SK-N-SH treated with all-trans-retinoic acid at 6 μM for 48 hours (cell line): ENCODE measurements at regions not wholly inside any gene's neighbourhood (a gene's known extent, or its start where the extent isn't known, plus 50 kb on each side); places are given as distances from the start of the nearest gene placed in this dataset.

Experiments used
- ATAC-seq: fragments of 200-7000 bp; cut with Tn5 transposase; 3 replicates; pipeline ENCODE4 v1.9.1; 2020; ENCODE audit warnings: mild to moderate bottlenecking, moderate library complexity
- ARNTL ChIP-seq: fragments of 450-650 bp; formaldehyde crosslinking; IDR thresholded peaks from 2 replicates; pipeline ENCODE4 v1.5.0; 2020; ENCODE audit warnings: low read depth, mild to moderate bottlenecking, moderate library complexity, borderline replicate concordance
- BACH2 ChIP-seq: fragments of 250-450 bp; sonication (Bioruptor Pico); IDR thresholded peaks from 2 replicates; pipeline ENCODE4 v1.9.0; 2021; ENCODE audit warnings: mild to moderate bottlenecking, borderline replicate concordance
- CREB5 ChIP-seq: fragments of 250-450 bp; sonication (Bioruptor Pico); IDR thresholded peaks from 2 replicates; pipeline ENCODE4 v1.5.1; 2020; ENCODE audit warnings: low read depth, mild to moderate bottlenecking, moderate library complexity
- CSDC2 ChIP-seq: fragments of 250-450 bp; sonication (Bioruptor Pico); IDR thresholded peaks from 2 replicates; pipeline ENCODE4 v1.5.0; 2020; ENCODE audit warnings: mild to moderate bottlenecking, moderate library complexity
- CSRNP3 ChIP-seq: fragments of 250-450 bp; sonication (Bioruptor Pico); IDR thresholded peaks from 2 replicates; pipeline ENCODE4 v1.5.1; 2021; ENCODE audit warnings: mild to moderate bottlenecking, moderate library complexity
- ESRRG ChIP-seq: fragments of 250-450 bp; sonication (Bioruptor Pico); IDR thresholded peaks from 2 replicates; pipeline ENCODE4 v1.6.1; 2021; ENCODE audit warnings: mild to moderate bottlenecking
- OSR1 ChIP-seq: fragments of 250-450 bp; sonication (Bioruptor Pico); IDR thresholded peaks from 2 replicates; pipeline ENCODE4 v1.8.0; 2022; ENCODE audit warnings: moderate library complexity, mild to moderate bottlenecking, inconsistent platforms
- PATZ1 ChIP-seq: fragments of 250-450 bp; sonication (Bioruptor Pico); IDR thresholded peaks from 2 replicates; pipeline ENCODE4 v1.8.0; 2020; ENCODE audit warnings: mild to moderate bottlenecking, moderate library complexity, borderline replicate concordance
- POU6F1 ChIP-seq: fragments of 250-450 bp; sonication (Bioruptor Pico); IDR thresholded peaks from 2 replicates; pipeline ENCODE4 v1.8.0; 2021; ENCODE audit warnings: low read depth, mild to moderate bottlenecking, moderate library complexity, borderline replicate concordance
- PPARA ChIP-seq: fragments of 250-450 bp; sonication (Bioruptor Pico); IDR thresholded peaks from 2 replicates; pipeline ENCODE4 v1.5.0; 2020; ENCODE audit warnings: mild to moderate bottlenecking, borderline replicate concordance
- RARB ChIP-seq: fragments of 250-450 bp; sonication (Bioruptor Pico); IDR thresholded peaks from 2 replicates; pipeline ENCODE4 v1.8.0; 2021; ENCODE audit warnings: mild to moderate bottlenecking, moderate library complexity
- SNAI2 ChIP-seq: fragments of 250-450 bp; sonication (Bioruptor Pico); IDR thresholded peaks from 2 replicates; pipeline ENCODE4 v1.5.0; 2020; ENCODE audit warnings: mild to moderate bottlenecking, moderate library complexity
- TCF4 ChIP-seq: fragments of 250-450 bp; sonication (Bioruptor Pico); IDR thresholded peaks from 2 replicates; pipeline ENCODE4 v1.8.0; 2021; ENCODE audit warnings: mild to moderate bottlenecking, moderate library complexity, borderline replicate concordance
- TOX ChIP-seq: fragments of 250-450 bp; sonication (Bioruptor Pico); IDR thresholded peaks from 2 replicates; pipeline ENCODE4 v1.8.0; 2021; ENCODE audit warnings: mild to moderate bottlenecking, moderate library complexity, borderline replicate concordance
- TSHZ2 ChIP-seq: fragments of 250-450 bp; sonication (Bioruptor Pico); IDR thresholded peaks from 2 replicates; pipeline ENCODE4 v1.5.0; 2020; ENCODE audit warnings: mild to moderate bottlenecking, moderate library complexity
- ZFP3 ChIP-seq: fragments of 250-450 bp; sonication (Bioruptor Pico); IDR thresholded peaks from 2 replicates; pipeline ENCODE4 v1.5.0; 2020; ENCODE audit warnings: mild to moderate bottlenecking, moderate library complexity
- ZNF8 ChIP-seq: fragments of 450-650 bp; formaldehyde crosslinking; IDR thresholded peaks from 2 replicates; pipeline ENCODE4 v1.5.0; 2020; ENCODE audit warnings: mild to moderate bottlenecking, moderate library complexity

GRCh38 chr14:53857625-53858344 is 98.8 kb downstream of the BMP4 start:
- ATAC-seq, result no peak

GRCh38 chr14:53855574-53855973 is 101.1 kb downstream of the BMP4 start:
- TF ChIP-seq ESRRG (CRISPR knock-in tag), result no peak
- ATAC-seq, result no peak

More at GRCh38 chr14:53857625-53858344, 98.8 kb downstream of the BMP4 start:
- TF ChIP-seq CSDC2 (CRISPR knock-in tag) (no peak), TOX (CRISPR knock-in tag) (no peak), TCF4 (CRISPR knock-in tag) (no peak), BACH2 (CRISPR knock-in tag) (no peak), SNAI2 (CRISPR knock-in tag) (no peak), ARNTL (CRISPR knock-in tag) (no peak), CREB5 (no peak), CSRNP3 (CRISPR knock-in tag) (no peak), OSR1 (CRISPR knock-in tag) (no peak), POU6F1 (CRISPR knock-in tag) (no peak), TSHZ2 (CRISPR knock-in tag) (no peak), ZFP3 (CRISPR knock-in tag) (no peak)

GRCh38 chr14:53855127-53855526 is 101.5 kb downstream of the BMP4 start:
- TF ChIP-seq ZNF8 (CRISPR knock-in tag), result no peak
- TF ChIP-seq SNAI2 (CRISPR knock-in tag), result no peak
- no peak for TF ChIP-seq PATZ1 (CRISPR knock-in tag)
- no peak for TF ChIP-seq PPARA (CRISPR knock-in tag)
- TF ChIP-seq CSRNP3 (CRISPR knock-in tag), result no peak
- TF ChIP-seq ARNTL (CRISPR knock-in tag), result no peak
- no peak for TF ChIP-seq POU6F1 (CRISPR knock-in tag)
- TF ChIP-seq RARB (CRISPR knock-in tag), result no peak
- TF ChIP-seq OSR1 (CRISPR knock-in tag), result no peak
- no peak for TF ChIP-seq CSDC2 (CRISPR knock-in tag)
- TF ChIP-seq, all 23 proteins: peak for 0
- no peak for ATAC-seq
